ENCODE measurements at regions not wholly inside any gene's neighbourhood (a gene's known extent, or its start where the extent isn't known, plus 50 kb on each side); places are given as distances from the start of the nearest gene placed in this dataset.
"Not testable (repeated sequence)": the region's sequence is repeated elsewhere in the genome, so short reads cannot be mapped to it uniquely, and the experiment has no call there.

DNA sequence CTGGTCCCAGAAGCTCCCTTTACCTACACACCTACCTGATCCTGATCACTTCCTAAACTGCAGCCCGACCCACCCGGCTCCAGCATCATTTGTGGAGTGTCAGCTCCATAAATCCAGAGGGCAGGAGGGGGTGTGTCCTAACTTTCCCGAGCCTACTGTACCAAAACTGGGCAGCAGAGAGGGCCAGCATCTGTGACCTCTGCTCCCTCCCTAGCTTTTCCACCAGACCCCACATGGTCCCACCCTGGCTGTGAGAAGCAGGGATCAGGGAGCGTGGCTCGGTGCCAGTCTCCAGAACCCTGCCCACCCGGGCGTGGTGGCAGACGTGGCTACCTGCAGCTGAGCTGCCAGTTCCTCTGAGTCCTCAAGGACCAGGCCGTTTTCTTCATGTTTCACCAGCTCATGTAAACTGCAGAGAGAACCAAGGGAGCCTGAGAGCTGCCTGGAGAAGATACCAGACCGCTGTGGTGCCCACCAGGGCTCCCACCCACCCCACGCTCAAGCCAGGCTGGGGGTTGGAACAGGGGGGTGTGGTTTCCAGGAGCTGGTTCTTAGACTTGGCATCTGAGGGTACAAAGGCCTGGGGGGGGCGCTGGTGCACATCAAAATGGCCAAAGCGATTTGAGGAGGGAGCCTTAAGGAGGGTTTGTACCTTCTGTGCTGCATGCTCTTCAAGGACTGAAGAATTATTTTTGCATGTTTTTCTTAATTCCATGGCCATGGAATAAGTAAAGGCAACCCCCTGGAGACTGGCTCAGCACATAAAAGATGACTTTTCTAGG is 76.7 kb upstream of the DRD5 start:
- no peak for DNase-seq (ENCODE audit: low read depth)
- TF ChIP-seq, protein P1, sequence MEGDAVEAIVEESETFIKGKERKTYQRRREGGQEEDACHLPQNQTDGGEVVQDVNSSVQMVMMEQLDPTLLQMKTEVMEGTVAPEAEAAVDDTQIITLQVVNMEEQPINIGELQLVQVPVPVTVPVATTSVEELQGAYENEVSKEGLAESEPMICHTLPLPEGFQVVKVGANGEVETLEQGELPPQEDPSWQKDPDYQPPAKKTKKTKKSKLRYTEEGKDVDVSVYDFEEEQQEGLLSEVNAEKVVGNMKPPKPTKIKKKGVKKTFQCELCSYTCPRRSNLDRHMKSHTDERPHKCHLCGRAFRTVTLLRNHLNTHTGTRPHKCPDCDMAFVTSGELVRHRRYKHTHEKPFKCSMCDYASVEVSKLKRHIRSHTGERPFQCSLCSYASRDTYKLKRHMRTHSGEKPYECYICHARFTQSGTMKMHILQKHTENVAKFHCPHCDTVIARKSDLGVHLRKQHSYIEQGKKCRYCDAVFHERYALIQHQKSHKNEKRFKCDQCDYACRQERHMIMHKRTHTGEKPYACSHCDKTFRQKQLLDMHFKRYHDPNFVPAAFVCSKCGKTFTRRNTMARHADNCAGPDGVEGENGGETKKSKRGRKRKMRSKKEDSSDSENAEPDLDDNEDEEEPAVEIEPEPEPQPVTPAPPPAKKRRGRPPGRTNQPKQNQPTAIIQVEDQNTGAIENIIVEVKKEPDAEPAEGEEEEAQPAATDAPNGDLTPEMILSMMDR (IDR thresholded peaks at IDR 0.05; ENCODE audit: insufficient read depth, low read depth, low read length, missing control alignments), result no peak

DNA sequence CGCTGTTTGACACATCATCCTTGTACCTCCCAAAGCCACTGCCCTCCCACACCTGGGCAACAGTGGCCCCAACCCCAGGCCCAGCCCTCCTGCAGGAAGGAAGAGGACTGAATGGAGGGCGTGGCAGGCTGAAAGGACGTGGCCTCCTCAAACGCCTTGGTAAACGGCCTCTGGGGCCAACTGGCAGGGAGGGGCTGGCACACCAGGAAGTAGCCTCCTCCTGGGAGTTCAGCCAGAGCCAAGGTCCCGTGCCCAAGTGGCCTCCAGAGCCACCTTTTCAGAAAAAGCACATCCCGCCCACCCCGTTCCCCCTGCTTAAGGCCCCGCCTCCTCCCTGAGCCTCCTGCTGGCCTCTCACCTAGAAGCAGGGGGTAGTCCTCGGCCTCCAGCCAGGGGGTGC is 74.2 kb upstream of the DRD5 start:
- DNase-seq (ENCODE audit: low read depth); H3K4me3 ChIP-seq (ENCODE audit: low read depth, low read length): not testable (repeated sequence)

More for the DNA sequence above, 76.7 kb upstream of the DRD5 start:
- no peak overlapping the region for H3K4me3 ChIP-seq (ENCODE audit: low read depth, low read length)

DNA sequence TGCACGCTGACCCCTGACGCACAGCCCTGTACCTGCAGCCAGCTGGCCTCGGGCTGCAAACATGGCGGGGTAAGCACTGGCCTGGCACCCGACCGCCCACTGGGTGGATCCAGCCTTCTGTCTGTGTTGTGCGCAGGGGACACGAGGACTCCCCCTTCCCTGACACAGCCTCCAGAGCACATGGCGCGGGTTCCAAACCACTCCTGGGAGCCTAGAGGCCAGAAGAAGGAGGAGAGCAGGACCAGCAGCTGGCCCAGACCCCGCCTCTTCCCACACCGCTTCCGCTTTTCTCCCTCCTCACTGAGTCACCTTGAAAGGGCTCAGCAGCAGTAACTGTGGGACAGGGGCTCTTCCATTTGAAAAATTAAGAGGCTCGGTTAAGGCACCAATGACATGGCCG is 73.5 kb upstream of the DRD5 start:
- not testable (repeated sequence) for DNase-seq (ENCODE audit: low read depth); H3K4me3 ChIP-seq (ENCODE audit: low read depth, low read length)

DNA sequence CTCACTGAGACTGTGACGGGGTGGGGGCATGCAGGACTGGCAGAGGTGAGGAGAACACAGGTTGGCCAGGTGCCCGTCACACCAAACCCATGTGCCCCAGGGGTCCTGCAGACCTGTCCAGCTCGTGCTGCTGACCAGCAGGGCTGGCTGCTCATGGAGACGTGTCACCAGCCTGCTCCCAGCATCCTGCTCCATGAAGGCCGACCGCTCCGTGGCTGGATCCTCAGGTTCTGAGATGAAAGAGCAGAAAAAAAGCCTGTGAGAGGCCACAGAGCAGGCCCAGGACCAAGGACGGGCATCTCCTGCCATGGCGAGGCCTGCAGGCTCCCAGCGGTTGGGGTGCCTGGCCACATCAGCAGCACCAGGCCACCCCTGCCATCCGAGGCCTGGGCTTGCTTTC is 71.7 kb upstream of the DRD5 start:
- H3K4me3 ChIP-seq (ENCODE audit: low read depth, low read length), result no peak overlapping the region
- TF ChIP-seq, protein P1 (IDR thresholded peaks at IDR 0.05; ENCODE audit: insufficient read depth, low read depth, low read length, missing control alignments), result no peak
- DNase-seq (ENCODE audit: low read depth), result no peak

DNA sequence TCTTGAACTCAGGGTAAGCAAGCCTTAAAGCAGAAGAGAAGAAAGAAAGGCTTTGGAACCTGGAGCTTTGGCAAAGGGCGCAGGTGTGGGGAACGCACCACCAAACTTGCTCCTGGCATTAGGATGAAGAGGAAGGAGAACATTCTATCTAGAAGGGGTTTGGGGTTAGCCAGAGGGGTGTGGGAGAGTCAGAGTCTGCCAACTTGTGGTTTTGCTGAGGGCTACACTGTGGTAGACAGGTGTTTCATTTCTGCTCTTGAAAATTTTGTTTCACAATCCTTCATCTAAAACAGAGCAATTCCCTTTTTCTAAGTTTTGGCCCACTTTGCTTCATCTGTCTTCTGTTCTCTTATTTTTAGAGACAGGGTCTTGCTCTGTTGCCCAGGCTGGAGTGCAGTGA is 66.2 kb upstream of the DRD5 start:
- not testable (repeated sequence) for H3K4me3 ChIP-seq (ENCODE audit: low read depth, low read length); DNase-seq (ENCODE audit: low read depth)

DNA sequence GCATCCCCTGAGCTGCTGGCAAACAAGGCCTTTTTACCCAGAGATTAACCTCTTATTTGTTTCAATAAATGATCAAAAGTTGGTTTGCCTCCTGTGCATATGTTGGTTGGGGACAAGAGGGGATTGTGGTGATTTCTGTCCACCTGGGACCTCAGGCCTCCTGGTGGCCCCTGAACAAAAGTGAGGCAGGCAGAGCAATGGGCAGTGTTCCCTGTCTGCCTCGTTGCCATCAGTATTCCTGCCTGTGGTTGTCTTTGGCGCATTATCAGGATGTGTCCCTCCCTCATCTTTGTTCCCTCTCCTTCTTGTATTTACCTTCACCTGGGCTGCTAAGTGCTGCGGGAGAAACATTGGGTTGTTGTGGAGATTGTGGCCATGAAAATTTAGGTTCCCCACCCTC is 65.3 kb upstream of the DRD5 start:
- TF ChIP-seq, protein P1 (IDR thresholded peaks at IDR 0.05; ENCODE audit: insufficient read depth, low read depth, low read length, missing control alignments), result no peak
- DNase-seq (ENCODE audit: low read depth), result no peak
- no peak overlapping the region for H3K4me3 ChIP-seq (ENCODE audit: low read depth, low read length)

DNA sequence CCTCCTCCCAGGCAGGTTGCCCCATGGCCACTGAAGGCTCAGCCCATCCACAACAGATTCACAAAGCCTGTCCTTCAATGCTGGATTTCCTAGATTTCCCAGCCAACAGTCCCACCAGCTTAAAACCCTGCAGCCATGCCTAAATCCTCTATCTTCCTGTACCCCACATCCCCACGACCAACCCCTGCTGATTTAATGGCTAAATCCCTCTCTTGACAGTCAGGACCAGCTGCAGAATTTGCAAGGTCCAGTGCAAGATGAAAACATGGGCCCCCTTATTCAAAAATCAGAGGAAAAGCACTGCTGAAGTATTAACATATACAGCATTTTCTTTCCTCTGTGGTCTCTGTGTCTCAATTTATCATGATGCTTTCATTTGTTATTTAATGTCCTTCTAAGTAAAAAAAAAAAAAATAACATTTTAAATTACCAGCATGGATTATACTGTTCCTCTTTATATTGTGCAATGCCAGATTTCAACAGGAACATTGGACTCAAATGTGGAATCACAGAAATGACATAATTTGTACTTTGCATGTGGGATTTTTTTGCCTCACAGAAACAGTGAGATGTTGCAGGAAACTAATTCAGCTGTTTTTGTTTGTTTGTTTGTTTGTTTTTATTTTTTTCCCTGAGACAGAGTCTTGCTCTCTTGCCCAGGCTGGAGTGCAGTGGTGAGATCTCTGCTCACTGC is 63.0 kb upstream of the DRD5 start:
- not testable (repeated sequence) for DNase-seq (ENCODE audit: low read depth); H3K4me3 ChIP-seq (ENCODE audit: low read depth, low read length)

DNA sequence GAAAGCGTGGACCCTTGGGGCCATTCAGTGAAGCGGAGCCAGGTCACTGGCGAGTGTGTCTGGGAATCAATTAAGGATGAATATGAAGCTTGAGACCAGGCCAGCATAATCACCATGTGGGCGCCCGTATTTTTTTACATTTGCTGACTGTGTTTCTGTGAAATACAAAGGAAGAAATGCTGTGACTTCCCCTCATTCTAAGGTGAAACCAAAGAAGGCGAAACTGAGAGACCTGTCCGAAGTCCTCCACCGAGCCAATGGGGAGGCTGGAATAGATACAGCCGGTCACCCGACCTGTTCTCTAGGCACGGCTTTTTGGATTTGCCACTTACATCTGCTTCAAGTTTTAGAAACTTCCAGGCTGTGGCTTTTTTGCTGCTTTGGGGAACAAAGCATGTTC is 59.3 kb upstream of the DRD5 start:
- not testable (repeated sequence) for H3K4me3 ChIP-seq (ENCODE audit: low read depth, low read length); DNase-seq (ENCODE audit: low read depth)

All from GM12865 (cell line).